HepG2 (cell line): ENCODE measurements at regions not wholly inside any gene's neighbourhood (a gene's known extent, or its start where the extent isn't known, plus 50 kb on each side); places are given as distances from the start of the nearest gene placed in this dataset.

Experiments
- ATAC-seq: fragments of 200-7000 bp; cut with Tn5 transposase; 3 replicates; pipeline ENCODE4 v1.9.1; 2020; ENCODE audit warnings: mild to moderate bottlenecking, moderate library complexity
- BruUV-seq: library from RNA; stranded (reverse); fragments of 400-500 nt; replicated peaks from 2 replicates; lab custom pipeline; 2021; lab: Mats Ljungman, UMichigan
- CTCF ChIA-PET: fragments of 300-600 bp; formaldehyde crosslinking; extraction: SDS; loops from one replicate; lab custom pipeline; 2021; ENCODE audit warnings: low total read pairs, inconsistent platforms, low intra/inter-chr PET ratio; lab: Yijun Ruan, JAX
- POLR2A ChIA-PET: fragments of 350-600 bp; sonication (Branson Sonifier 250); formaldehyde crosslinking; loops from one replicate; lab custom pipeline; 2020; ENCODE audit warnings: antibody characterized with exemption, inconsistent platforms; lab: Yijun Ruan, JAX
- DNase-seq: peaks from one replicate; pipeline ENCODE4 v3.0.0-alpha.2; 2015; ENCODE audit warnings: low spot score
- FAIRE-seq: peaks from 3 replicates; lab custom pipeline; 2011; peaks lifted over from hg19 to GRCh38; lab: Jason Lieb, UNC
- H2AFZ ChIP-seq: one replicate; pipeline ENCODE4 v1.6.1; 2011; ENCODE audit warnings: low read length, inconsistent platforms
- H3K27ac ChIP-seq: fragments of 300-600 bp; 3 replicates; pipeline ENCODE4 v1.8.0; 2011; ENCODE audit warnings: mixed run types, mild to moderate bottlenecking, mixed read lengths, low read length, inconsistent platforms; ENCODE audit not compliant: insufficient read depth; ENCODE audit errors: extremely low read length
- H3K27me3 ChIP-seq, 2 experiments: fragments of 200-600 bp in 1 of 2; 2 replicates in 1 of 2; 3 replicates in 1 of 2; pipeline versions ENCODE4 v1.6.0 to v1.8.0; 2011; ENCODE audit warnings: low read length in 2 of 2, mild to moderate bottlenecking in 2 of 2, moderate library complexity in 2 of 2, inconsistent platforms in 1 of 2; ENCODE audit not compliant: insufficient read depth in 2 of 2, control insufficient read depth in 1 of 2
- H3K36me3 ChIP-seq, 2 experiments: fragments of 200-600 bp in 1 of 2; replicated peaks in 1 of 2; 2 replicates in 1 of 2; 3 replicates in 1 of 2; pipeline versions ENCODE4 v1.5.1 to v1.8.0; 2011; ENCODE audit warnings: low read length in 2 of 2, inconsistent platforms in 1 of 2; ENCODE audit not compliant: insufficient read depth in 2 of 2, control insufficient read depth in 1 of 2
- H3K4me1 ChIP-seq: 2 replicates; pipeline ENCODE4 v1.5.1; 2012; ENCODE audit warnings: low read length, inconsistent platforms; ENCODE audit not compliant: insufficient read depth
- H3K4me2 ChIP-seq: 2 replicates; pipeline ENCODE4 v1.6.0; 2011; ENCODE audit warnings: low read depth, low read length, inconsistent platforms
- H3K4me3 ChIP-seq, 3 experiments: fragments of 200-600 bp in 1 of 3; sonication (generic), shearing (Covaris generic) in 1 of 3; replicated peaks in 1 of 3; 2 replicates each; pipeline ENCODE4 v1.5.1; 2011 to 2016; ENCODE audit warnings: low read length in 3 of 3, inconsistent platforms in 2 of 3, low read depth in 2 of 3, mild to moderate bottlenecking in 2 of 3, control low read depth in 1 of 3, mixed read lengths in 1 of 3; ENCODE audit not compliant: insufficient read depth in 1 of 3
- H3K79me2 ChIP-seq: one replicate; pipeline ENCODE4 v1.6.1; 2011; ENCODE audit warnings: low read length, inconsistent platforms; ENCODE audit not compliant: insufficient read depth
- H3K9ac ChIP-seq: 2 replicates; pipeline ENCODE4 v1.6.0; 2011; ENCODE audit warnings: mild to moderate bottlenecking, low read depth, low read length, inconsistent platforms; ENCODE audit not compliant: insufficient read depth
- H3K9me3 ChIP-seq: 2 replicates; pipeline ENCODE4 v1.5.1; 2012; ENCODE audit warnings: mild to moderate bottlenecking, low read length
- H4K20me1 ChIP-seq: 2 replicates; pipeline ENCODE4 v1.6.0; 2011; ENCODE audit warnings: inconsistent platforms, mild to moderate bottlenecking, low read length, moderate library complexity; ENCODE audit not compliant: insufficient read depth
- BHLHE40 ChIP-seq: IDR thresholded peaks from 2 replicates; pipeline ENCODE4 v1.6.1; 2011; ENCODE audit warnings: low read length, improper control_type of control experiment
- CREB1 ChIP-seq, 2 experiments: fragments of 450-650 bp in 1 of 2; IDR thresholded peaks; 2 replicates each; pipeline ENCODE4 v1.6.1; 2016 to 2017; ENCODE audit warnings: control low read depth in 1 of 2, mild to moderate bottlenecking in 1 of 2, missing compliant biosample characterization in 1 of 2, missing genetic modification characterization in 1 of 2
- GABPB1 ChIP-seq: IDR thresholded peaks from 2 replicates; pipeline ENCODE4 v1.6.1; 2016; ENCODE audit warnings: mild to moderate bottlenecking, missing genetic modification reagents, moderate library complexity, missing compliant biosample characterization
- KDM3A ChIP-seq: IDR thresholded peaks from 2 replicates; pipeline ENCODE4 v1.6.1; 2018; ENCODE audit warnings: low read depth, missing compliant biosample characterization
- KDM6A ChIP-seq: IDR thresholded peaks from 2 replicates; pipeline ENCODE4 v1.6.1; 2016; ENCODE audit warnings: low read depth
- NPAS2 ChIP-seq: sonication (generic); formaldehyde crosslinking; IDR thresholded peaks from 2 replicates; pipeline ENCODE4 v1.8.0; 2022; ENCODE audit warnings: mild to moderate bottlenecking, missing genetic modification reagents, borderline replicate concordance
- PLRG1 ChIP-seq: fragments of 450-650 bp; conservative IDR thresholded peaks from 2 replicates; pipeline ENCODE4 v1.6.1; 2016
- RFXANK ChIP-seq: IDR thresholded peaks from 2 replicates; pipeline ENCODE4 v1.6.1; 2016
- SSRP1 ChIP-seq: IDR thresholded peaks from 2 replicates; pipeline ENCODE4 v1.6.1; 2016; ENCODE audit warnings: control low read depth
- YY1 ChIP-seq: IDR thresholded peaks from 2 replicates; pipeline ENCODE4 v1.6.1; 2011; ENCODE audit warnings: low read length, low read depth, moderate library complexity, mild to moderate bottlenecking; ENCODE audit not compliant: insufficient read depth, insufficient replicate concordance
- ZNF10 ChIP-seq: sonication (generic); formaldehyde crosslinking; IDR thresholded peaks from 2 replicates; pipeline ENCODE4 v1.4.0; 2020; ENCODE audit warnings: mild to moderate bottlenecking, low read depth, missing genetic modification reagents, borderline replicate concordance
- ZNF383 ChIP-seq: sonication (generic); formaldehyde crosslinking; IDR thresholded peaks from 2 replicates; pipeline ENCODE4 v1.4.0; 2020; ENCODE audit warnings: missing genetic modification reagents, mild to moderate bottlenecking, borderline replicate concordance
- WGBS: methylation state at CpG from one replicate; pipeline ENCODE4 v1.1.6; 2017; ENCODE audit warnings: low lambda C conversion rate; 5-methylcytosine and 5-hydroxymethylcytosine counted together
- in situ Hi-C: cut with HindIII; loops from 2 replicates; pipeline ENCODE4 v1.10.0; 2017; ENCODE audit warnings: low pct_unique_long_range_greater_than_20kb; ENCODE audit not compliant: extremely low pct_ligation_motif_present
- intact Hi-C: fragments of 100-400 bp; cut with micrococcal nuclease; formaldehyde crosslinking; loops from one replicate; pipeline ENCODE4 v1.10.0; 2022; ENCODE audit not compliant: unreplicated experiment
- TF ChIP-seq, protein P1 (sequence below): sonication (generic); formaldehyde crosslinking; IDR thresholded peaks from 2 replicates; pipeline ENCODE4 v1.8.0; 2022; ENCODE audit warnings: mild to moderate bottlenecking, missing genetic modification reagents, borderline replicate concordance
- TF ChIP-seq, protein P2 (sequence below): sonication (generic); formaldehyde crosslinking; IDR thresholded peaks from 2 replicates; pipeline ENCODE4 v1.5.1; 2020; ENCODE audit warnings: missing genetic modification reagents, mild to moderate bottlenecking, borderline replicate concordance

DNA sequence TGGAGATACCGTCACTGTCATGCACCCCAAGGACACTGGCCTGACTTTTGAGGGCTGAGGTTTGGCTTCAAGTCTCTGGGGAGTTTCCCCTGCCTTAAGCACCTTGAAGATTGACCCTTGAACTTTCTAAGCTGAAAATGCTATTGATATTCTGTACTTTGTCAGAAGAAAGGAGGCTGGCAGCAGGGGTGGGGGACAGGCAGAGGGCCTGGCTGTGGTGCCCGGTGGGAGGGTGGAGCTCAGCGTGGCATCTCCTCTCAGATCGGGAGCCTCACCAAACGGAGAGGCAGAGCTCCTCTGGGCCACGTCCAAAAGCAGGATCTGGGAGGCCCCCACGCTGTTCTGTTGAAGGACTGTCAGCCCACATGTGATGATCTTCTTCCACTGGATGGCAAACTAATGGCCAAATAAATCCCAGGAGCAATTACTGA is 305.2 kb upstream of the IRX3 start:
- ChIA-PET CTCF (no interaction called here), POLR2A (no interaction called here)
- intact Hi-C loops: no loop called here
- Histone ChIP-seq H2AFZ (no peak overlapping the region), H3K36me3 (no peaks in the 10 kb centered on the region), H3K79me2 (no peaks in the 10 kb centered on the region), H3K9ac (no peak overlapping the region), H3K4me1 (no peaks in the 10 kb centered on the region), H3K27me3 (peaks cover 1 to 22% of the 10 kb centered on the region in 2 experiments), H3K9me3 (no peaks in the 10 kb centered on the region), H3K4me2 (no peak overlapping the region), H3K4me3 (no peak overlapping the region), H4K20me1 (no peaks in the 10 kb centered on the region), H3K27ac (no peak overlapping the region)
- in situ Hi-C loops: no loop called here
- ATAC-seq (no peak), DNase-seq (no peak), FAIRE-seq (no peak)
- 6% methylated on average over 7 of the region's 7 CpGs for WGBS
- TF ChIP-seq YY1 (no peak), ZNF10 (CRISPR knock-in tag) (no peak), CREB1 (IDR thresholded peaks at IDR 0.05) (no peak), CREB1 (CRISPR knock-in tag; IDR thresholded peaks at IDR 0.05) (no peak), RFXANK (CRISPR knock-in tag) (no peak), GABPB1 (CRISPR knock-in tag) (no peak), BHLHE40 (no peak), NPAS2 (CRISPR knock-in tag) (no peak), KDM3A (CRISPR knock-in tag) (no peak), PLRG1 (no peak), SSRP1 (CRISPR knock-in tag) (no peak), ZNF383 (CRISPR knock-in tag) (no peak), KDM6A (CRISPR knock-in tag) (no peak)
- TF ChIP-seq, protein P1, sequence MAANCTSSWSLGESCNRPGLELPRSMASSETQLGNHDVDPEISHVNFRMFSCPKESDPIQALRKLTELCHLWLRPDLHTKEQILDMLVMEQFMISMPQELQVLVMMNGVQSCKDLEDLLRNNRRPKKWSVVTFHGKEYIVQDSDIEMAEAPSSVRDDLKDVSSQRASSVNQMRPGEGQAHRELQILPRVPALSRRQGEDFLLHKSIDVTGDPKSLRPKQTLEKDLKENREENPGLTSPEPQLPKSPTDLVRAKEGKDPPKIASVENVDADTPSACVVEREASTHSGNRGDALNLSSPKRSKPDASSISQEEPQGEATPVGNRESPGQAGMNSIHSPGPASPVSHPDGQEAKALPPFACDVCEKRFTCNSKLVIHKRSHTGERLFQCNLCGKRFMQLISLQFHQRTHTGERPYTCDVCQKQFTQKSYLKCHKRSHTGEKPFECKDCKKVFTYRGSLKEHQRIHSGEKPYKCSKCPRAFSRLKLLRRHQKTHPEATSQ: no peak
- TF ChIP-seq, protein P2, sequence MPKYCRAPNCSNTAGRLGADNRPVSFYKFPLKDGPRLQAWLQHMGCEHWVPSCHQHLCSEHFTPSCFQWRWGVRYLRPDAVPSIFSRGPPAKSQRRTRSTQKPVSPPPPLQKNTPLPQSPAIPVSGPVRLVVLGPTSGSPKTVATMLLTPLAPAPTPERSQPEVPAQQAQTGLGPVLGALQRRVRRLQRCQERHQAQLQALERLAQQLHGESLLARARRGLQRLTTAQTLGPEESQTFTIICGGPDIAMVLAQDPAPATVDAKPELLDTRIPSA (CRISPR knock-in tag): no peak
- no TSS peak for BruUV-seq
